HEK293 (cell line): ENCODE measurements at regions not wholly inside any gene's neighbourhood (a gene's known extent, or its start where the extent isn't known, plus 50 kb on each side); places are given as distances from the start of the nearest gene placed in this dataset.

ENCODE experiments used
- FEZF1 ChIP-seq: fragments of 450-650 bp; formaldehyde crosslinking; IDR thresholded peaks from 2 replicates; pipeline ENCODE4 v1.5.1; 2016; ENCODE audit warnings: missing biosample characterization, missing genetic modification characterization
- GLIS1 ChIP-seq: fragments of 450-650 bp; formaldehyde crosslinking; IDR thresholded peaks from 2 replicates; pipeline ENCODE4 v1.5.1; 2016; ENCODE audit warnings: missing biosample characterization, missing genetic modification characterization
- ZEB2 ChIP-seq: fragments of 450-650 bp; formaldehyde crosslinking; IDR thresholded peaks from 2 replicates; pipeline ENCODE4 v1.5.1; 2016; ENCODE audit warnings: missing biosample characterization, missing genetic modification characterization
- ZNF2 ChIP-seq: fragments of 450-650 bp; formaldehyde crosslinking; IDR thresholded peaks from 2 replicates; pipeline ENCODE4 v1.5.1; 2016; ENCODE audit warnings: missing biosample characterization, missing genetic modification characterization
- ZNF350 ChIP-seq: fragments of 450-650 bp; formaldehyde crosslinking; IDR thresholded peaks from 2 replicates; pipeline ENCODE4 v1.5.0; 2017; ENCODE audit warnings: missing biosample characterization, mild to moderate bottlenecking, missing genetic modification characterization
- ZNF391 ChIP-seq: fragments of 450-650 bp; formaldehyde crosslinking; IDR thresholded peaks from 2 replicates; pipeline ENCODE4 v1.5.1; 2016; ENCODE audit warnings: low read depth, missing biosample characterization, missing genetic modification characterization, borderline replicate concordance
- ZNF514 ChIP-seq: fragments of 450-650 bp; formaldehyde crosslinking; IDR thresholded peaks from 2 replicates; pipeline ENCODE4 v1.5.1; 2016; ENCODE audit warnings: missing biosample characterization, missing genetic modification characterization
- ZNF558 ChIP-seq: fragments of 450-650 bp; formaldehyde crosslinking; IDR thresholded peaks from 2 replicates; pipeline ENCODE4 v1.5.1; 2016; ENCODE audit warnings: missing biosample characterization, missing genetic modification characterization
- ZNF654 ChIP-seq: fragments of 450-650 bp; formaldehyde crosslinking; IDR thresholded peaks from 2 replicates; pipeline ENCODE4 v1.5.1; 2016; ENCODE audit warnings: low read depth, missing biosample characterization, missing genetic modification characterization
- ZNF664 ChIP-seq: fragments of 450-650 bp; formaldehyde crosslinking; IDR thresholded peaks from 2 replicates; pipeline ENCODE4 v1.5.1; 2016; ENCODE audit warnings: missing biosample characterization, missing genetic modification characterization
- ZNF677 ChIP-seq: fragments of 450-650 bp; IDR thresholded peaks from 2 replicates; pipeline ENCODE4 v1.5.0; 2018; ENCODE audit warnings: missing biosample characterization, mild to moderate bottlenecking, missing genetic modification characterization, moderate library complexity
- ZNF837 ChIP-seq: fragments of 450-650 bp; formaldehyde crosslinking; IDR thresholded peaks from 2 replicates; pipeline ENCODE4 v1.5.1; 2016; ENCODE audit warnings: missing biosample characterization, missing genetic modification characterization
- ZNF843 ChIP-seq: fragments of 450-650 bp; formaldehyde crosslinking; IDR thresholded peaks from 2 replicates; pipeline ENCODE4 v1.5.1; 2016; ENCODE audit warnings: missing biosample characterization, missing genetic modification characterization
- TF ChIP-seq, protein P1 (sequence below): fragments of 450-650 bp; formaldehyde crosslinking; conservative IDR thresholded peaks from 2 replicates; pipeline ENCODE4 v1.5.1; 2016; ENCODE audit warnings: low read depth, missing biosample characterization, missing genetic modification characterization
- TF ChIP-seq, protein P2 (sequence below): fragments of 450-650 bp; formaldehyde crosslinking; IDR thresholded peaks from 2 replicates; pipeline ENCODE4 v1.5.1; 2017; ENCODE audit warnings: missing biosample characterization, missing genetic modification characterization
- TF ChIP-seq, protein P3 (sequence below): fragments of 450-650 bp; formaldehyde crosslinking; IDR thresholded peaks from 2 replicates; pipeline ENCODE4 v1.5.1; 2016; ENCODE audit warnings: missing biosample characterization, missing genetic modification characterization
- TF ChIP-seq, protein P4 (sequence below): fragments of 450-650 bp; formaldehyde crosslinking; IDR thresholded peaks from 2 replicates; pipeline ENCODE4 v1.5.1; 2016; ENCODE audit warnings: missing biosample characterization, missing genetic modification characterization
- TF ChIP-seq, protein P5 (sequence below): fragments of 450-650 bp; formaldehyde crosslinking; IDR thresholded peaks from 2 replicates; pipeline ENCODE4 v1.5.1; 2016; ENCODE audit warnings: missing biosample characterization, missing genetic modification characterization, low read depth
- TF ChIP-seq, protein P6 (sequence below): fragments of 450-650 bp; formaldehyde crosslinking; IDR thresholded peaks from 2 replicates; pipeline ENCODE4; 2016; ENCODE audit warnings: missing biosample characterization, missing genetic modification characterization
- TF ChIP-seq, protein P7 (sequence below): fragments of 450-650 bp; formaldehyde crosslinking; IDR thresholded peaks from 2 replicates; pipeline ENCODE4 v1.5.1; 2016; ENCODE audit warnings: missing biosample characterization, missing genetic modification characterization, borderline replicate concordance

DNA sequence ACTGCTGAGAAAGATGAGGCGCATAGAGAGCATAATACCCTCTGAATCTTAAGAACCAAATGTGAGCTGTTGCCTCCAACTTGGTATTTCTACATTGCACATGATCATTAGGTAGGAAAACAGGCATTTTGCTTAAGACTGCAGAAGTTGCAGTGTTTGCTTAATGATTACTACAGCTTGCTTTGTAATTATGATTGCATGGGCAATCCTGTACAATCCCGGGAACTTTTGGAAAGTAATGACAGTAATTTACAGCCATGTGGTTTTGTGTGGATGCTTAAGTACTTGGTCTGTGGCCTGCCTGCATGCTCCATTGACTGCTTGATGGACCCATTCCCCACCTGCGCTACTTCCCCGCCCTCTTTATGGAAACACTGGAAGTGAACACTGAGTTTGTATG, 301.1 kb downstream of the DIPK2A start (continued):
- TF ChIP-seq, protein P1, sequence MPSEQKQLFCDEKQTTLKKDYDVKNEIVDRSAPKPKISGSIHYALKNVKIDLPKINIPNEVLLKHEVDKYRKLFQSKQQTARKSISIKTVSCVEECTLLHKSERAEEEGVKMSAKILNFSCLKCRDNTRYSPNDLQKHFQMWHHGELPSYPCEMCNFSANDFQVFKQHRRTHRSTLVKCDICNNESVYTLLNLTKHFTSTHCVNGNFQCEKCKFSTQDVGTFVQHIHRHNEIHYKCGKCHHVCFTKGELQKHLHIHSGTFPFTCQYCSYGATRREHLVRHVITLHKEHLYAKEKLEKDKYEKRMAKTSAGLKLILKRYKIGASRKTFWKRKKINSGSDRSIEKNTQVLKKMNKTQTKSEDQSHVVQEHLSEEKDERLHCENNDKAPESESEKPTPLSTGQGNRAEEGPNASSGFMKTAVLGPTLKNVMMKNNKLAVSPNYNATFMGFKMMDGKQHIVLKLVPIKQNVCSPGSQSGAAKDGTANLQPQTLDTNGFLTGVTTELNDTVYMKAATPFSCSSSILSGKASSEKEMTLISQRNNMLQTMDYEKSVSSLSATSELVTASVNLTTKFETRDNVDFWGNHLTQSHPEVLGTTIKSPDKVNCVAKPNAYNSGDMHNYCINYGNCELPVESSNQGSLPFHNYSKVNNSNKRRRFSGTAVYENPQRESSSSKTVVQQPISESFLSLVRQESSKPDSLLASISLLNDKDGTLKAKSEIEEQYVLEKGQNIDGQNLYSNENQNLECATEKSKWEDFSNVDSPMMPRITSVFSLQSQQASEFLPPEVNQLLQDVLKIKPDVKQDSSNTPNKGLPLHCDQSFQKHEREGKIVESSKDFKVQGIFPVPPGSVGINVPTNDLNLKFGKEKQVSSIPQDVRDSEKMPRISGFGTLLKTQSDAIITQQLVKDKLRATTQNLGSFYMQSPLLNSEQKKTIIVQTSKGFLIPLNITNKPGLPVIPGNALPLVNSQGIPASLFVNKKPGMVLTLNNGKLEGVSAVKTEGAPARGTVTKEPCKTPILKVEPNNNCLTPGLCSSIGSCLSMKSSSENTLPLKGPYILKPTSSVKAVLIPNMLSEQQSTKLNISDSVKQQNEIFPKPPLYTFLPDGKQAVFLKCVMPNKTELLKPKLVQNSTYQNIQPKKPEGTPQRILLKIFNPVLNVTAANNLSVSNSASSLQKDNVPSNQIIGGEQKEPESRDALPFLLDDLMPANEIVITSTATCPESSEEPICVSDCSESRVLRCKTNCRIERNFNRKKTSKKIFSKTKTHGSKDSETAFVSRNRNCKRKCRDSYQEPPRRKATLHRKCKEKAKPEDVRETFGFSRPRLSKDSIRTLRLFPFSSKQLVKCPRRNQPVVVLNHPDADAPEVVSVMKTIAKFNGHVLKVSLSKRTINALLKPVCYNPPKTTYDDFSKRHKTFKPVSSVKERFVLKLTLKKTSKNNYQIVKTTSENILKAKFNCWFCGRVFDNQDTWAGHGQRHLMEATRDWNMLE (tag by site-specific recombination): no peak
- TF ChIP-seq ZNF558 (tag by site-specific recombination): no peak
- no peak for TF ChIP-seq ZNF391 (tag by site-specific recombination)
- TF ChIP-seq FEZF1 (tag by site-specific recombination): peak; percentile 71
- TF ChIP-seq, protein P2, sequence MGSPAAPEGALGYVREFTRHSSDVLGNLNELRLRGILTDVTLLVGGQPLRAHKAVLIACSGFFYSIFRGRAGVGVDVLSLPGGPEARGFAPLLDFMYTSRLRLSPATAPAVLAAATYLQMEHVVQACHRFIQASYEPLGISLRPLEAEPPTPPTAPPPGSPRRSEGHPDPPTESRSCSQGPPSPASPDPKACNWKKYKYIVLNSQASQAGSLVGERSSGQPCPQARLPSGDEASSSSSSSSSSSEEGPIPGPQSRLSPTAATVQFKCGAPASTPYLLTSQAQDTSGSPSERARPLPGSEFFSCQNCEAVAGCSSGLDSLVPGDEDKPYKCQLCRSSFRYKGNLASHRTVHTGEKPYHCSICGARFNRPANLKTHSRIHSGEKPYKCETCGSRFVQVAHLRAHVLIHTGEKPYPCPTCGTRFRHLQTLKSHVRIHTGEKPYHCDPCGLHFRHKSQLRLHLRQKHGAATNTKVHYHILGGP: no peak
- no peak for TF ChIP-seq ZNF837 (tag by site-specific recombination)
- TF ChIP-seq ZNF350 (tag by site-specific recombination): no peak
- peak; percentile 66 for TF ChIP-seq GLIS1 (tag by site-specific recombination)
- TF ChIP-seq, protein P3, sequence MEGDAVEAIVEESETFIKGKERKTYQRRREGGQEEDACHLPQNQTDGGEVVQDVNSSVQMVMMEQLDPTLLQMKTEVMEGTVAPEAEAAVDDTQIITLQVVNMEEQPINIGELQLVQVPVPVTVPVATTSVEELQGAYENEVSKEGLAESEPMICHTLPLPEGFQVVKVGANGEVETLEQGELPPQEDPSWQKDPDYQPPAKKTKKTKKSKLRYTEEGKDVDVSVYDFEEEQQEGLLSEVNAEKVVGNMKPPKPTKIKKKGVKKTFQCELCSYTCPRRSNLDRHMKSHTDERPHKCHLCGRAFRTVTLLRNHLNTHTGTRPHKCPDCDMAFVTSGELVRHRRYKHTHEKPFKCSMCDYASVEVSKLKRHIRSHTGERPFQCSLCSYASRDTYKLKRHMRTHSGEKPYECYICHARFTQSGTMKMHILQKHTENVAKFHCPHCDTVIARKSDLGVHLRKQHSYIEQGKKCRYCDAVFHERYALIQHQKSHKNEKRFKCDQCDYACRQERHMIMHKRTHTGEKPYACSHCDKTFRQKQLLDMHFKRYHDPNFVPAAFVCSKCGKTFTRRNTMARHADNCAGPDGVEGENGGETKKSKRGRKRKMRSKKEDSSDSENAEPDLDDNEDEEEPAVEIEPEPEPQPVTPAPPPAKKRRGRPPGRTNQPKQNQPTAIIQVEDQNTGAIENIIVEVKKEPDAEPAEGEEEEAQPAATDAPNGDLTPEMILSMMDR (tag by site-specific recombination): no peak
- TF ChIP-seq, protein P4, sequence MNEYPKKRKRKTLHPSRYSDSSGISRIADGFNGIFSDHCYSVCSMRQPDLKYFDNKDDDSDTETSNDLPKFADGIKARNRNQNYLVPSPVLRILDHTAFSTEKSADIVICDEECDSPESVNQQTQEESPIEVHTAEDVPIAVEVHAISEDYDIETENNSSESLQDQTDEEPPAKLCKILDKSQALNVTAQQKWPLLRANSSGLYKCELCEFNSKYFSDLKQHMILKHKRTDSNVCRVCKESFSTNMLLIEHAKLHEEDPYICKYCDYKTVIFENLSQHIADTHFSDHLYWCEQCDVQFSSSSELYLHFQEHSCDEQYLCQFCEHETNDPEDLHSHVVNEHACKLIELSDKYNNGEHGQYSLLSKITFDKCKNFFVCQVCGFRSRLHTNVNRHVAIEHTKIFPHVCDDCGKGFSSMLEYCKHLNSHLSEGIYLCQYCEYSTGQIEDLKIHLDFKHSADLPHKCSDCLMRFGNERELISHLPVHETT (tag by site-specific recombination): no peak
- TF ChIP-seq, protein P5, sequence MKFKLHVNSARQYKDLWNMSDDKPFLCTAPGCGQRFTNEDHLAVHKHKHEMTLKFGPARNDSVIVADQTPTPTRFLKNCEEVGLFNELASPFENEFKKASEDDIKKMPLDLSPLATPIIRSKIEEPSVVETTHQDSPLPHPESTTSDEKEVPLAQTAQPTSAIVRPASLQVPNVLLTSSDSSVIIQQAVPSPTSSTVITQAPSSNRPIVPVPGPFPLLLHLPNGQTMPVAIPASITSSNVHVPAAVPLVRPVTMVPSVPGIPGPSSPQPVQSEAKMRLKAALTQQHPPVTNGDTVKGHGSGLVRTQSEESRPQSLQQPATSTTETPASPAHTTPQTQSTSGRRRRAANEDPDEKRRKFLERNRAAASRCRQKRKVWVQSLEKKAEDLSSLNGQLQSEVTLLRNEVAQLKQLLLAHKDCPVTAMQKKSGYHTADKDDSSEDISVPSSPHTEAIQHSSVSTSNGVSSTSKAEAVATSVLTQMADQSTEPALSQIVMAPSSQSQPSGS: no peak
- peak; percentile 58 for TF ChIP-seq ZNF843 (tag by site-specific recombination)
- no peak for TF ChIP-seq ZNF677
- TF ChIP-seq, protein P6, sequence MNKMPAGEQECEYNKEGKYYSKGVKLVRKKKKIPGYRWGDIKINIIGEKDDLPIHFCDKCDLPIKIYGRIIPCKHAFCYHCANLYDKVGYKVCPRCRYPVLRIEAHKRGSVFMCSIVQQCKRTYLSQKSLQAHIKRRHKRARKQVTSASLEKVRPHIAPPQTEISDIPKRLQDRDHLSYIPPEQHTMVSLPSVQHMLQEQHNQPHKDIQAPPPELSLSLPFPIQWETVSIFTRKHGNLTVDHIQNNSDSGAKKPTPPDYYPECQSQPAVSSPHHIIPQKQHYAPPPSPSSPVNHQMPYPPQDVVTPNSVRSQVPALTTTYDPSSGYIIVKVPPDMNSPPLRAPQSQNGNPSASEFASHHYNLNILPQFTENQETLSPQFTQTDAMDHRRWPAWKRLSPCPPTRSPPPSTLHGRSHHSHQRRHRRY (tag by site-specific recombination): no peak
- TF ChIP-seq ZEB2 (tag by site-specific recombination): no peak
- TF ChIP-seq, protein P7, sequence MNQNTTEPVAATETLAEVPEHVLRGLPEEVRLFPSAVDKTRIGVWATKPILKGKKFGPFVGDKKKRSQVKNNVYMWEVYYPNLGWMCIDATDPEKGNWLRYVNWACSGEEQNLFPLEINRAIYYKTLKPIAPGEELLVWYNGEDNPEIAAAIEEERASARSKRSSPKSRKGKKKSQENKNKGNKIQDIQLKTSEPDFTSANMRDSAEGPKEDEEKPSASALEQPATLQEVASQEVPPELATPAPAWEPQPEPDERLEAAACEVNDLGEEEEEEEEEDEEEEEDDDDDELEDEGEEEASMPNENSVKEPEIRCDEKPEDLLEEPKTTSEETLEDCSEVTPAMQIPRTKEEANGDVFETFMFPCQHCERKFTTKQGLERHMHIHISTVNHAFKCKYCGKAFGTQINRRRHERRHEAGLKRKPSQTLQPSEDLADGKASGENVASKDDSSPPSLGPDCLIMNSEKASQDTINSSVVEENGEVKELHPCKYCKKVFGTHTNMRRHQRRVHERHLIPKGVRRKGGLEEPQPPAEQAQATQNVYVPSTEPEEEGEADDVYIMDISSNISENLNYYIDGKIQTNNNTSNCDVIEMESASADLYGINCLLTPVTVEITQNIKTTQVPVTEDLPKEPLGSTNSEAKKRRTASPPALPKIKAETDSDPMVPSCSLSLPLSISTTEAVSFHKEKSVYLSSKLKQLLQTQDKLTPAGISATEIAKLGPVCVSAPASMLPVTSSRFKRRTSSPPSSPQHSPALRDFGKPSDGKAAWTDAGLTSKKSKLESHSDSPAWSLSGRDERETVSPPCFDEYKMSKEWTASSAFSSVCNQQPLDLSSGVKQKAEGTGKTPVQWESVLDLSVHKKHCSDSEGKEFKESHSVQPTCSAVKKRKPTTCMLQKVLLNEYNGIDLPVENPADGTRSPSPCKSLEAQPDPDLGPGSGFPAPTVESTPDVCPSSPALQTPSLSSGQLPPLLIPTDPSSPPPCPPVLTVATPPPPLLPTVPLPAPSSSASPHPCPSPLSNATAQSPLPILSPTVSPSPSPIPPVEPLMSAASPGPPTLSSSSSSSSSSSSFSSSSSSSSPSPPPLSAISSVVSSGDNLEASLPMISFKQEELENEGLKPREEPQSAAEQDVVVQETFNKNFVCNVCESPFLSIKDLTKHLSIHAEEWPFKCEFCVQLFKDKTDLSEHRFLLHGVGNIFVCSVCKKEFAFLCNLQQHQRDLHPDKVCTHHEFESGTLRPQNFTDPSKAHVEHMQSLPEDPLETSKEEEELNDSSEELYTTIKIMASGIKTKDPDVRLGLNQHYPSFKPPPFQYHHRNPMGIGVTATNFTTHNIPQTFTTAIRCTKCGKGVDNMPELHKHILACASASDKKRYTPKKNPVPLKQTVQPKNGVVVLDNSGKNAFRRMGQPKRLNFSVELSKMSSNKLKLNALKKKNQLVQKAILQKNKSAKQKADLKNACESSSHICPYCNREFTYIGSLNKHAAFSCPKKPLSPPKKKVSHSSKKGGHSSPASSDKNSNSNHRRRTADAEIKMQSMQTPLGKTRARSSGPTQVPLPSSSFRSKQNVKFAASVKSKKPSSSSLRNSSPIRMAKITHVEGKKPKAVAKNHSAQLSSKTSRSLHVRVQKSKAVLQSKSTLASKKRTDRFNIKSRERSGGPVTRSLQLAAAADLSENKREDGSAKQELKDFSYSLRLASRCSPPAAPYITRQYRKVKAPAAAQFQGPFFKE (tag by site-specific recombination): no peak
- TF ChIP-seq ZNF2: no peak
- no peak for TF ChIP-seq ZNF664
- TF ChIP-seq ZNF654 (tag by site-specific recombination): no peak
- no peak for TF ChIP-seq ZNF514 (tag by site-specific recombination)
